ENCODE measurements at regions not wholly inside any gene's neighbourhood (a gene's known extent, or its start where the extent isn't known, plus 50 kb on each side); places are given as distances from the start of the nearest gene placed in this dataset.
A peak's percentile ranks its signal among the peaks of the same experiment; 100 is the strongest.

GRCh38 chr1:34671887-34672286, 83.0 kb upstream of the GJB5 start:
- no peak for DNase-seq

- peak; percentile 18 to 21 for DNase-seq
Observed at GRCh38 chr1:34681480-34682451, 73.1 kb upstream of the GJB5 start.

- no peak for DNase-seq
Observed at GRCh38 chr1:34682452-34683223, 72.2 kb upstream of the GJB5 start.

GRCh38 chr1:34683616-34684015, 71.2 kb upstream of the GJB5 start:
- DNase-seq: no peak

GRCh38 chr1:34684266-34684665, 70.6 kb upstream of the GJB5 start:
- no peak for DNase-seq

- no peak for DNase-seq
Observed at GRCh38 chr1:34685225-34685624, 69.6 kb upstream of the GJB5 start.

- DNase-seq: no peak
Observed at GRCh38 chr1:34686531-34686930, 68.3 kb upstream of the GJB5 start.

- no peak for DNase-seq
Observed at GRCh38 chr1:34688006-34688741, 66.7 kb upstream of the GJB5 start.

- DNase-seq: no peak
Observed at GRCh38 chr1:34690269-34690668, 64.6 kb upstream of the GJB5 start.

- no peak for DNase-seq
Observed at GRCh38 chr1:34693081-34693480, 61.8 kb upstream of the GJB5 start.

- no peak for DNase-seq
Observed at GRCh38 chr1:34694383-34694782, 60.5 kb upstream of the GJB5 start.

- no peak for DNase-seq
Observed at GRCh38 chr1:34695580-34695979, 59.3 kb upstream of the GJB5 start.

GRCh38 chr1:34696230-34696629, 58.6 kb upstream of the GJB5 start:
- DNase-seq: no peak

- DNase-seq: no peak
Observed at GRCh38 chr1:34696981-34697380, 57.9 kb upstream of the GJB5 start.

- no peak for DNase-seq
Observed at GRCh38 chr1:34697818-34698217, 57.0 kb upstream of the GJB5 start.

GRCh38 chr1:34701326-34702060, 53.4 kb upstream of the GJB5 start:
- DNase-seq: no peak

Measured in activated CD4-positive, alpha-beta T cell treated with anti-CD3 and anti-CD28 coated beads, Interleukin-2, amount 50 U/mL, for 4 hours (primary cell).